GM12878 (cell line): ENCODE measurements at regions not wholly inside any gene's neighbourhood (a gene's known extent, or its start where the extent isn't known, plus 50 kb on each side); places are given as distances from the start of the nearest gene placed in this dataset.

Experiments used
- ATAC-seq: fragments of 200-7000 bp; cut with Tn5 transposase; 3 replicates; pipeline ENCODE4 v1.9.1; 2020; ENCODE audit warnings: mild to moderate bottlenecking, moderate library complexity
- BruUV-seq: library from RNA; stranded (reverse); fragments of 400-500 nt; replicated peaks from 2 replicates; lab custom pipeline; 2021; lab: Mats Ljungman, UMichigan
- CTCF ChIA-PET: fragments of 300-600 bp; sonication (Branson Sonifier 250); formaldehyde crosslinking; extraction: SDS; loops from one replicate; lab custom pipeline; 2021; ENCODE audit warnings: inconsistent platforms; lab: Yijun Ruan, JAX
- POLR2A ChIA-PET: fragments of 350-600 bp; formaldehyde crosslinking; extraction: SDS; loops from one replicate; lab custom pipeline; 2021; ENCODE audit warnings: inconsistent platforms; lab: Charles Lee
- RAD21 ChIA-PET: fragments of 300-600 bp; sonication (Branson Sonifier 250); formaldehyde crosslinking; loops from one replicate; lab custom pipeline; 2023; ENCODE audit warnings: antibody characterized with exemption; ENCODE audit not compliant: unreplicated experiment; lab: Charles Lee
- SMC1A ChIA-PET: fragments of 300-600 bp; sonication (Branson Sonifier 250); formaldehyde crosslinking; loops from one replicate; lab custom pipeline; 2023; ENCODE audit not compliant: unreplicated experiment, uncharacterized antibody; lab: Charles Lee
- DNase-seq: peaks from one replicate; pipeline ENCODE4 v3.0.0-alpha.2; 2011; ENCODE audit warnings: low read depth, low spot score
- FAIRE-seq: peaks from 3 replicates; lab custom pipeline; 2011; peaks lifted over from hg19 to GRCh38; lab: Jason Lieb, UNC
- H2AFZ ChIP-seq: 2 replicates; pipeline ENCODE4 v1.6.0; 2011; ENCODE audit warnings: low read depth, low read length, control low read depth; ENCODE audit not compliant: control insufficient read depth
- H3K27ac ChIP-seq: 2 replicates; pipeline ENCODE4 v1.5.1; 2011; ENCODE audit warnings: control low read depth; ENCODE audit not compliant: control insufficient read depth, insufficient read depth
- H3K27me3 ChIP-seq, 2 experiments: replicated peaks in 1 of 2; 2 replicates each; pipeline versions ENCODE4 v1.6.0 to v1.6.1; 2011; ENCODE audit warnings: low read length in 1 of 2; ENCODE audit not compliant: control insufficient read depth in 2 of 2, insufficient read depth in 2 of 2
- H3K36me3 ChIP-seq, 2 experiments: 2 replicates each; pipeline ENCODE4 v1.5.1; 2011; ENCODE audit warnings: low read length in 1 of 2; ENCODE audit not compliant: control insufficient read depth in 2 of 2, insufficient read depth in 2 of 2
- H3K4me1 ChIP-seq: 2 replicates; pipeline ENCODE4 v1.6.1; 2011; ENCODE audit warnings: mild to moderate bottlenecking, low read length, moderate library complexity, mixed read lengths; ENCODE audit not compliant: control insufficient read depth, insufficient read depth
- H3K4me2 ChIP-seq: 2 replicates; pipeline ENCODE4 v1.6.0; 2011; ENCODE audit warnings: control low read depth; ENCODE audit not compliant: control insufficient read depth, insufficient read depth
- H3K4me3 ChIP-seq: fragments of 200-600 bp; sonication (generic); 2 replicates; pipeline ENCODE4 v1.5.1; 2016
- H3K79me2 ChIP-seq: 2 replicates; pipeline ENCODE4 v1.6.0; 2011; ENCODE audit warnings: low read length; ENCODE audit not compliant: control insufficient read depth, insufficient read depth
- H3K9ac ChIP-seq: 2 replicates; pipeline ENCODE4 v1.8.0; 2011; ENCODE audit warnings: low read length, control low read depth, mixed read lengths; ENCODE audit not compliant: control insufficient read depth, insufficient read depth
- H3K9me3 ChIP-seq: replicated peaks from 3 replicates; pipeline ENCODE4 v1.5.1; 2011; ENCODE audit warnings: mild to moderate bottlenecking, low read length; ENCODE audit not compliant: control insufficient read depth, insufficient read depth
- H4K20me1 ChIP-seq: 2 replicates; pipeline ENCODE4 v1.6.0; 2011; ENCODE audit not compliant: control insufficient read depth, insufficient read depth
- ATF2 ChIP-seq: IDR thresholded peaks from 2 replicates; pipeline ENCODE4 v1.6.1; 2012; ENCODE audit warnings: low read length, inconsistent platforms
- CHD2 ChIP-seq: IDR thresholded peaks from 2 replicates; pipeline ENCODE4 v1.6.1; 2011; ENCODE audit warnings: low read depth, low read length, improper control_type of control experiment, borderline replicate concordance
- E2F8 ChIP-seq: fragments of 450-650 bp; IDR thresholded peaks from 2 replicates; pipeline ENCODE4 v1.6.1; 2018; ENCODE audit warnings: mild to moderate bottlenecking, low read depth, moderate library complexity; ENCODE audit not compliant: partially characterized antibody
- HDAC2 ChIP-seq: fragments of 200-600 bp; sonication (generic); IDR thresholded peaks from 2 replicates; pipeline ENCODE4 v1.6.1; 2017
- HDGF ChIP-seq: fragments of 450-650 bp; IDR thresholded peaks from 2 replicates; pipeline ENCODE4 v1.6.1; 2016; ENCODE audit warnings: antibody characterized with exemption
- JUND ChIP-seq: IDR thresholded peaks from 2 replicates; pipeline ENCODE4 v1.6.1; 2012; ENCODE audit warnings: low read depth, mild to moderate bottlenecking, low read length, improper control_type of control experiment, moderate library complexity
- MTA2 ChIP-seq: fragments of 450-650 bp; IDR thresholded peaks from 2 replicates; pipeline ENCODE4 v1.6.1; 2016; ENCODE audit warnings: low read depth, mild to moderate bottlenecking, moderate library complexity
- NFIC ChIP-seq: IDR thresholded peaks from 2 replicates; pipeline ENCODE4 v1.6.1; 2012; ENCODE audit warnings: low read depth, mild to moderate bottlenecking, inconsistent platforms, low read length, moderate library complexity
- TCF7 ChIP-seq: IDR thresholded peaks from 2 replicates; pipeline ENCODE4 v1.6.1; 2014; ENCODE audit warnings: antibody characterized with exemption, borderline replicate concordance
- WRNIP1 ChIP-seq: IDR thresholded peaks from 2 replicates; pipeline ENCODE4 v1.6.1; 2011; ENCODE audit warnings: low read depth, low read length, improper control_type of control experiment, borderline replicate concordance
- YY1 ChIP-seq: IDR thresholded peaks from 2 replicates; pipeline ENCODE4 v1.6.1; 2011; ENCODE audit warnings: low read depth, mild to moderate bottlenecking, low read length
- ZNF24 ChIP-seq: fragments of 450-650 bp; IDR thresholded peaks from 2 replicates; pipeline ENCODE4 v1.6.1; 2017; ENCODE audit warnings: antibody characterized with exemption, mild to moderate bottlenecking
- ZZZ3 ChIP-seq: IDR thresholded peaks from 2 replicates; pipeline ENCODE4 v1.6.1; 2011; ENCODE audit warnings: low read depth; ENCODE audit not compliant: control insufficient read depth, insufficient read length
- WGBS: methylation state at CpG from one replicate; pipeline ENCODE4 v1.1.6; 2016; ENCODE audit warnings: low lambda C conversion rate; ENCODE audit not compliant: insufficient replicate concordance, insufficient coverage; ENCODE audit errors: missing lambda C conversion rate; 5-methylcytosine and 5-hydroxymethylcytosine counted together
- in situ Hi-C: fragments of 300-500 bp; cut with MboI; formaldehyde crosslinking; loops from 9 replicates; pipeline ENCODE4 v1.14.3; 2018; ENCODE audit warnings: mixed read lengths
- intact Hi-C: fragments of 100-400 bp; cut with micrococcal nuclease; formaldehyde crosslinking; loops from one replicate; pipeline ENCODE4 v1.14.2; 2022; ENCODE audit not compliant: unreplicated experiment
- TF ChIP-seq, protein P1 (sequence below): fragments of 150-350 bp; IDR thresholded peaks from 2 replicates; pipeline ENCODE4 v1.6.1; 2016; ENCODE audit warnings: low read depth, low read length

- TF ChIP-seq, protein P1, sequence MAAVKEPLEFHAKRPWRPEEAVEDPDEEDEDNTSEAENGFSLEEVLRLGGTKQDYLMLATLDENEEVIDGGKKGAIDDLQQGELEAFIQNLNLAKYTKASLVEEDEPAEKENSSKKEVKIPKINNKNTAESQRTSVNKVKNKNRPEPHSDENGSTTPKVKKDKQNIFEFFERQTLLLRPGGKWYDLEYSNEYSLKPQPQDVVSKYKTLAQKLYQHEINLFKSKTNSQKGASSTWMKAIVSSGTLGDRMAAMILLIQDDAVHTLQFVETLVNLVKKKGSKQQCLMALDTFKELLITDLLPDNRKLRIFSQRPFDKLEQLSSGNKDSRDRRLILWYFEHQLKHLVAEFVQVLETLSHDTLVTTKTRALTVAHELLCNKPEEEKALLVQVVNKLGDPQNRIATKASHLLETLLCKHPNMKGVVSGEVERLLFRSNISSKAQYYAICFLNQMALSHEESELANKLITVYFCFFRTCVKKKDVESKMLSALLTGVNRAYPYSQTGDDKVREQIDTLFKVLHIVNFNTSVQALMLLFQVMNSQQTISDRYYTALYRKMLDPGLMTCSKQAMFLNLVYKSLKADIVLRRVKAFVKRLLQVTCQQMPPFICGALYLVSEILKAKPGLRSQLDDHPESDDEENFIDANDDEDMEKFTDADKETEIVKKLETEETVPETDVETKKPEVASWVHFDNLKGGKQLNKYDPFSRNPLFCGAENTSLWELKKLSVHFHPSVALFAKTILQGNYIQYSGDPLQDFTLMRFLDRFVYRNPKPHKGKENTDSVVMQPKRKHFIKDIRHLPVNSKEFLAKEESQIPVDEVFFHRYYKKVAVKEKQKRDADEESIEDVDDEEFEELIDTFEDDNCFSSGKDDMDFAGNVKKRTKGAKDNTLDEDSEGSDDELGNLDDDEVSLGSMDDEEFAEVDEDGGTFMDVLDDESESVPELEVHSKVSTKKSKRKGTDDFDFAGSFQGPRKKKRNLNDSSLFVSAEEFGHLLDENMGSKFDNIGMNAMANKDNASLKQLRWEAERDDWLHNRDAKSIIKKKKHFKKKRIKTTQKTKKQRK = no peak
- TF ChIP-seq HDGF (no peak), MTA2 (no peak), JUND (no peak)
- TF ChIP-seq, all 136 proteins: peak for 0
Measured at GRCh38 chr2:221981912-221982470, 316.8 kb downstream of the PAX3 start (continued).

DNA sequence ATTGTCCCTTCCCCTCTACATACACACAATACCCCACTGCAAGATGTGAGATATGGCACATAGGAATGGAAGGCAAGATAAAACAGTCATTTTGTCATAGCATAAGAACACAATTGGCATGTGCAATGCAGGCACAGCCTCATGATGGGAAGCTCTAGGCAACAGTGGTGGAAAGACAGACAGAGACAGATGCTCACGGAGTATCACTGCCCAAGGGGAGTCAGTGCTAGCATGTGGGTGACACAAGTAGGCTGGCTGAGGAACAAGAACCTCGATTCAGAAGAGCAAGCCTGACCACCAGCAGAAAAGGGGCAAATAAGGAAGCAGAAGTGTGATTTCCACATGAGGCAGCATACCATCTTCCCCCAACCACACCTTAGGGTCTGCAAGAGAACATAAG, 323.6 kb downstream of the PAX3 start:
- WGBS = 4% methylated on average over 2 of the region's 2 CpGs
- DNase-seq = no peak
- Histone ChIP-seq H3K27ac (no peak overlapping the region), H3K79me2 (no peaks in the 10 kb centered on the region), H3K4me1 (no peaks in the 10 kb centered on the region), H4K20me1 (no peaks in the 10 kb centered on the region), H3K4me2 (no peak overlapping the region), H3K36me3 (no peaks in the 10 kb centered on the region), H3K9me3 (no peaks in the 10 kb centered on the region), H2AFZ (no peak overlapping the region), H3K9ac (no peak overlapping the region), H3K27me3 (peaks cover 0 to 2% of the 10 kb centered on the region in 2 experiments; a peak in 2 of 4 replicates), H3K4me3 (no peak overlapping the region)
- ChIA-PET CTCF (no interaction called here), SMC1A (no interaction called here), POLR2A (no interaction called here), RAD21 (no interaction called here)
- BruUV-seq = no TSS peak
- ATAC-seq = no peak
- intact Hi-C loops = no loop called here
- in situ Hi-C loops = no loop called here
- FAIRE-seq = no peak
- TF ChIP-seq YY1 = no peak
- TF ChIP-seq ZZZ3 = no peak
- no peak for TF ChIP-seq ATF2
- no peak for TF ChIP-seq CHD2
- TF ChIP-seq TCF7 = no peak
- TF ChIP-seq ZNF24 = no peak
- no peak for TF ChIP-seq HDAC2
- TF ChIP-seq WRNIP1 = no peak
- no peak for TF ChIP-seq E2F8
- TF ChIP-seq NFIC = no peak
- TF ChIP-seq, all 136 proteins: peak for 0
